Skin of body (tissue), 1 donor: ENCODE measurements at regions not wholly inside any gene's neighbourhood (a gene's known extent, or its start where the extent isn't known, plus 50 kb on each side); places are given as distances from the start of the nearest gene placed in this dataset.

Experiments
- DNase-seq: peaks from one replicate; lab custom pipeline; 2025; lab: John Stamatoyannopoulos, UW

- DNase-seq: peak; percentile 49
Measured at GRCh38 chr6:43984442-43985321, 142.6 kb downstream of the MRPL14 start.

GRCh38 chr6:43983632-43984031 is 143.6 kb downstream of the MRPL14 start:
- no peak for DNase-seq

GRCh38 chr6:43983191-43983590 is 144.1 kb downstream of the MRPL14 start:
- no peak for DNase-seq

- DNase-seq: no peak
Measured at GRCh38 chr6:43982084-43982625, 145.1 kb downstream of the MRPL14 start.

GRCh38 chr6:43981363-43981990 is 145.8 kb downstream of the MRPL14 start:
- no peak for DNase-seq

- DNase-seq: no peak
Measured at GRCh38 chr6:43980004-43980795, 147.1 kb downstream of the MRPL14 start.

GRCh38 chr6:43979525-43979924 is 147.7 kb downstream of the MRPL14 start:
- DNase-seq: no peak

- no peak for DNase-seq
Measured at GRCh38 chr6:43978473-43979346, 148.5 kb downstream of the MRPL14 start.

- DNase-seq: no peak
Measured at GRCh38 chr6:43977404-43978111, 149.7 kb downstream of the MRPL14 start.

GRCh38 chr6:43976706-43977403 is 150.4 kb downstream of the MRPL14 start:
- DNase-seq: no peak

GRCh38 chr6:43974643-43975230 is 152.5 kb downstream of the MRPL14 start:
- no peak for DNase-seq

- DNase-seq: peak; percentile 14
Measured at GRCh38 chr6:43973357-43973756, 153.9 kb downstream of the MRPL14 start.

- DNase-seq: peak; percentile 88
Measured at GRCh38 chr6:43972913-43973300, 154.3 kb downstream of the MRPL14 start.

- no peak for DNase-seq
Measured at GRCh38 chr6:43972179-43972912, 154.9 kb downstream of the MRPL14 start.

- DNase-seq: no peak
Measured at GRCh38 chr6:43971776-43972126, 155.5 kb downstream of the MRPL14 start.

GRCh38 chr6:43970913-43971775 is 156.1 kb downstream of the MRPL14 start:
- DNase-seq: no peak

- DNase-seq: no peak
Measured at GRCh38 chr6:43970068-43970912, 157.0 kb downstream of the MRPL14 start.
